HG02642 (cell line): ENCODE measurements at regions not wholly inside any gene's neighbourhood (a gene's known extent, or its start where the extent isn't known, plus 50 kb on each side); places are given as distances from the start of the nearest gene placed in this dataset.

ENCODE experiments used
- ATAC-seq: cut with Tn5 transposase; IDR thresholded peaks from one replicate; pipeline ENCODE4 v1.9.1; 2021; ENCODE audit warnings: mild to moderate bottlenecking; ENCODE audit not compliant: unreplicated experiment, poor library complexity

GRCh38 chr6:12419631-12420272 is 129.6 kb downstream of the EDN1 start:
- ATAC-seq: no peak

GRCh38 chr6:12420626-12421025 is 130.5 kb downstream of the EDN1 start:
- no peak for ATAC-seq

DNA sequence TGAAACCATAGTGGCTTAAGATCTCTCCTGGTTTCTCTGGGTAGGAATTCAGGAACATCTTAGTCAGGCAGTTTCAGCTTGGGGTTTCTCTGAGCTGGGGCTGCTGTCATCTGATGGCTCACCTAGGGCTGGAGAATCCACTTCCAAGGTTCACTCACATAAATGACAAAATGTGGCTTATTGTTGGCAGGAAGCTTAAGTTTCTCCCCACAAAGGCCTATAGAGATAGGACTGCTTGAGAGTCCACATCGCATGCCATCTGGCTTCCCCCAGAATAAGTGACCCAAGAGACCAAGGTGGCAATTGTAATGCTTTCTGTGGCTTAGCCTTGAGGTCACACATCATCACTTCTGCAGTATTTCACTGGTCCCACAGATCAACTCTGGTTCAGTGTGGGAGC is 131.4 kb downstream of the EDN1 start:
- ATAC-seq: no peak

DNA sequence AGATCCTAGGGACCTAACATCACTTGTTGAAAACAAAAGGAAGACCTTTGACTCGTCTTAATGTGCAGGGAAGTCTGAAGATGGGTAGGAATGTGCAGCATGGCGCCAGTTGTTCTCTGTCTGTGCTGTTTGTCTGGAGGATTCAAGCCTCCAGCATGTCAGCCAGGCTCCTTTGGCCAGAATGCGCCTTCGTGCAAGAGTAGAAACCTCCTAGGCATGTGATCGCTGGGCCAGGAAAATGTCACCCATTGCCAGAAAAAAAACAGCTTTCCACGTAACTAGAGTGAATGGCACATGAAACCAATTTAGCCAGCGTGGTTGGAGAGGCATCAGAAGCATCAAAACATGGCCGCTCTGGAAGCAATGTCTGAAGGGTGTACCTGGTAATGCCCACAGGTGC is 132.7 kb downstream of the EDN1 start:
- no peak for ATAC-seq

GRCh38 chr6:12423832-12424231 is 133.7 kb downstream of the EDN1 start:
- ATAC-seq: no peak

- no peak for ATAC-seq
Observed at GRCh38 chr6:12426121-12426520, 136.0 kb downstream of the EDN1 start.

GRCh38 chr6:12431023-12431422 is 140.9 kb downstream of the EDN1 start:
- no peak for ATAC-seq

GRCh38 chr6:12436224-12436623 is 146.1 kb downstream of the EDN1 start:
- ATAC-seq: no peak

DNA sequence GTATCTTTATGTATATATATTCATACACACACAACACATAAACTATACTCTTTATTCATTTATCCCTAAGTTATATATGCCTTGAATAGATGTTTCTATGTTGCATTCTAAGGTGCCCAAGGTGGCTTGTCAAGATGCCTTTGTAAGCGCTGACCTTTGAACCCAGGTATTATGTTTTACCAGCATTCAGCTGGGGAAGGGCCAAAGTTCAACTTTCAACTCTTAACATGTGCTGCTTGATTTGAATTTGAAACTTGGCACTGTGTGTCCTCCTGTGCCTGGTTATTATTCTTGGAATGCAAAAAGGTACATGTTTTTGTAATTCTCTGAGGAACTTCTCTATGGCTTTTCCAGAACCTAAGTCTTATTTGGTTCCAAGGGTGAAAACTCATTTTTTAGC is 146.5 kb downstream of the EDN1 start:
- ATAC-seq: no peak

DNA sequence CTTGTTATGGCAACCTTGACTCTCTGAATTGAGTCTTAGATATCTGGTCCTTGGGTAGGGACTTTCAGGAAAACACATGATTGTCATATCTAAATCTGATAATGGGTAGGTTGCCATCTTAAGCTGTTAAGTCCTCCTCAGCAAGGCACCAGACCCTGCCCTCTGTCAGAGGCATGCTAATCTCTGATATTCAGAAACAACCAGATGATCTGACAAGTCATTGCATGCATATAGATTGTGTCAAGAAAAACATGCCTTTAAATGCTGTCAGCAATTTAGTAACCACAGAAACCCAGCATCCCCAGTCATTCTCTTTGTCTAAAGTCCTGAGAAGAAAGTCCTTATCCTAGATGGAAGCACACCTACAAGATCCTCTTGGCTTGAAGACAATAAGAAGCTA is 149.1 kb downstream of the EDN1 start:
- ATAC-seq: no peak

- no peak for ATAC-seq
Observed at GRCh38 chr6:12440981-12441380, 150.8 kb downstream of the EDN1 start.

GRCh38 chr6:12442455-12442854 is 152.3 kb downstream of the EDN1 start:
- ATAC-seq: no peak

DNA sequence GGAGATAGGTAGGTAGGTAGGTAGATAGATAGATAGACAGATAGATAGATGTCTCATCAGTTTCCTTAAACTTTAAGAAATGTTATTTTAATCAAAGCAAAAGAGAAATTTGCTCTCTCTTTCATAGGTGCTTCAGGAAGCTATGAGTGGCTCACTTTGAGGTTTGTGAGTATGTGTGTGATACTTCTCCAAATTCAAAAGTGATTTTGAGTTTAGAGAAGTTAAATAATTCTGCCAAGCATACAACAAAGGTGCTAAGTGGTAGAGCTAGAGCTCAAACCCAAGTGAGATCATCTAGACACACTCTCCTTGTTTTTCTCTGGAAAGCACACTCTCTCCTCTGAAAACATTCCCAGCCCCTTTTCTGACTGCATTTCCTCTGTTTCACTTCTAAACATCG is 156.2 kb downstream of the EDN1 start:
- no peak for ATAC-seq

DNA sequence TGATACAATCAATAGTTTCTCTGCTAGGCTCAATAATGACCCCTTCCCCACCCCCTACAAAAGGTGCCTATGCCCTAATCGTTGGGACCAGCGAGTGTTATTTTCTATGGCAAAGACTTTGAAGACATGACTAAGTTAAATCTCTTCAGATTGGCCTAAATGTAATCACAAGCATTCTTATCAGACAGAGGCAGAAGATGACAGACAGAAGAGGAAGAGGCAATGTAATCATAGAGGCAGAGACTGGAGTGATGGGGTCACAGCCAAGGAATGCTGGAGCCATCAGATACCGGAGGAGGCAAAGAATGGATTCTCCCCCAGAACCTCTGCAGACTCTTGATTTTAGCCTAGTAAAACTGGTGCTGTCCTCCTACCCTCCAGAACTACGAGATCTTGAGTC is 159.3 kb downstream of the EDN1 start:
- ATAC-seq: no peak

DNA sequence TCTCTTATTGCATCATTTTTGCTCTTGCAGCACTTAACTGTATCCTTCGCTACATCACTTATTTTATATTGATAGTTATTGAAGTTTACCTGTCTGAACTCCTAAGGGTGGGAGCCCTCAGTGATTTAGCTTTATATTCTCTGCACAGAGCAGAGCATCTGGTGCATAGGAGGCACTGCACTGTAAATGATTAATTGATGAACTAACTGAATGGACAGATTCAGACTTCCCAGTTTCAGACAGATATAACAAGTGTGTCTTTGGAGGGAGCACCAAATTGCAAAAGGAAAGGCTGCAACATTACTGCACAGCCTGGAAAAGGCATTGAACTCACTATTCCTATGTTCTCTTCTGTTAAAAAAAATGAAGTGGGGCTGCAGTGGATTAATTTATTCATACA is 160.3 kb downstream of the EDN1 start:
- no peak for ATAC-seq

- ATAC-seq: no peak
Observed at GRCh38 chr6:12456343-12456742, 166.2 kb downstream of the EDN1 start.

- no peak for ATAC-seq
Observed at GRCh38 chr6:12457094-12457493, 166.9 kb downstream of the EDN1 start.

DNA sequence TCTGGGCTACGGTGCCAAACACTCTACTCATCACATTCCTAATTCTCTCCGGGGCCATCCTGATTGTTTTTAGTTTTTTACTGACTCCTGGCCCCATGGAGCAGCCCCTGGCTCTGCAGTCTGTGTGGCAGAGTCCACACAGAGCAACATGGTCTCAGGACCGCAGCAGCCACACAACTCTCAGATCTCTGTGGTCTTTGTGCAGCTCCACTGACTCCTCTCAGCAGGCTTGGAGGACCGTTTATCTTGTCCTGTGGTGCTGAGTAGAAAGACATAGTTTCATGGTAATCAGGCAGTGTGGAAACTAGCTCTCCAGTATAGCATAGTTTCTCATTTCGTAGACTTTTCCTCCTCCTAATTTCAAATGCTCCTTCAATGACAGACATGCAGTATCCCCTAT is 168.4 kb downstream of the EDN1 start:
- no peak for ATAC-seq

DNA sequence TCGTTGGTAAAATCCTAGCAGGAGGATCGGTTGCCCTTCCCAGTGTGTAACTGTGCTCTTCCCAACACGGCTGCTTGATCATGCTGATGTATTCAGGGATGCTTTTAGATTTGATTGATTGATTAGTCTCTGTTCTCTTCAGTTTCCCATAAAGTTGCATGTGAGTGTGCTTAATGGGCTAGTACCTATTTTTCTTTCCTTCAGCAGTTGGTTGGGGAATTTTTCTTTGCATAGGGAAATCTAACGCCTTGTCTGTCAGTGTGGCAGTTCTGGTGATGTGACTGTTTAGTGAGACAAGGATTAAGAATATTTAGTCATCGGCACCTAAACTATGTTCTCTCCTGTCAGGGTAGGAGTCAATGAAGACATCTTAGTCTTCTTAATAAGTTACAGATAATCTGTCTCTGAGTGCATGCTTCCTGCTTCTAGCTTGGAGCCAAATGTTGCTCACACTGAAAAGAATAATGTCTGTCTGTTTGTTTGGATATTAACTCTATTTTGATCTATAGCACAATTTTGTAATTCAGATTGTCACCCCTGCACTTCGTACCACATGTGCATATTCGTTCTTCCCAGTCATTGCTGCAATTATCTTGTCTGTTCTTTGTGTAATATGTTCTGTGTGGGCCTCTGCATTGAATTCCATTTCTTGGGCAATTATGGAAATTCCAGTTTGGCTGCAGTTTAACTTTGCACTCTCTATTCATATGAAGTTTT is 169.9 kb downstream of the EDN1 start:
- ATAC-seq: no peak

GRCh38 chr6:12467706-12468670 is 177.8 kb downstream of the EDN1 start:
- ATAC-seq: no peak

DNA sequence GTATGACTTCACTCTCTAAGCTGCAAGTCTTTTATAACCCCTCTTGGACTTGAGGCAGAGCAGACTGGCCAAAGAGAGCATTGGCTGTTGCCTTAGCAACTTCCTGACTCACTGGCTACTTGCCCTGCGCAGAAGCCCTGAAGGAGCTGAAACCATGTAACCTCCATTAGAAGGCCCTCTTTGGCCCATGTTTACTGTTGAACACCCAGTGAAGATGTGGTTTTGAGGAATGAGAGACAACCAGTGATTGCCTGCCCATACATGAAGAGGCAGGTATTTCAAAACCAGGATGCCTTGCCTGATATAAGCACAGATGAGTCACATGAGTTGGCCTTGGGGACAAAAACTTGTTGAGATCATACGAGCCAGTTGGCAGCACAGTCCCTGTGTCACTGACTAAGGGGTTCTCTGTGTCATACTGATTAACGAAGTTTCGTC is 182.5 kb downstream of the EDN1 start:
- no peak for ATAC-seq
